ENCODE measurements at regions not wholly inside any gene's neighbourhood (a gene's known extent, or its start where the extent isn't known, plus 50 kb on each side); places are given as distances from the start of the nearest gene placed in this dataset.

GRCh38 chr1:221254813-221255212 is 375.6 kb downstream of the HLX start:
- ChIA-PET POLR2A (no interaction called here), SMC1A (ENCODE audit: uncharacterized antibody, unreplicated experiment) (no interaction called here), CTCF (no interaction called here), RAD21 (ENCODE audit: unreplicated experiment) (no interaction called here)
- Histone ChIP-seq H3K4me2 (ENCODE audit: control insufficient read depth, insufficient read depth) (no peak overlapping the region), H3K79me2 (ENCODE audit: control insufficient read depth, insufficient read depth, low read length) (no peaks in the 10 kb centered on the region), H3K27ac (ENCODE audit: control insufficient read depth, insufficient read depth) (no peak overlapping the region), H3K9ac (ENCODE audit: control insufficient read depth, insufficient read depth, low read length) (no peak overlapping the region), H3K36me3 (ENCODE audit: control insufficient read depth in 2 of 2, insufficient read depth in 2 of 2, low read length in 1 of 2) (no peaks in the 10 kb centered on the region), H3K4me1 (ENCODE audit: control insufficient read depth, insufficient read depth, low read length) (no peaks in the 10 kb centered on the region), H3K4me3 (no peak overlapping the region), H2AFZ (ENCODE audit: control insufficient read depth, low read depth, low read length) (no peak overlapping the region), H4K20me1 (ENCODE audit: control insufficient read depth, insufficient read depth) (no peaks in the 10 kb centered on the region), H3K27me3 (replicated peaks in 1 of 2; ENCODE audit: control insufficient read depth in 2 of 2, insufficient read depth in 2 of 2, low read length in 1 of 2) (no peaks in the 10 kb centered on the region), H3K9me3 (replicated peaks; ENCODE audit: control insufficient read depth, insufficient read depth, low read length) (no peaks in the 10 kb centered on the region)
- TF ChIP-seq RBBP5 (conservative IDR thresholded peaks at IDR 0.05): no peak
- FAIRE-seq: no peak
- no peak for DNase-seq (ENCODE audit: low read depth, low spot score)
- intact Hi-C loops (cut with micrococcal nuclease; ENCODE audit: unreplicated experiment): no loop called here
- no peak for ATAC-seq
- no TSS peak for BruUV-seq (replicated peaks)
- in situ Hi-C loops (cut with MboI): no loop called here

GRCh38 chr1:221256773-221257172 is 377.5 kb downstream of the HLX start:
- Histone ChIP-seq H3K79me2 (ENCODE audit: control insufficient read depth, insufficient read depth, low read length) (no peaks in the 10 kb centered on the region), H3K4me3 (no peak overlapping the region), H4K20me1 (ENCODE audit: control insufficient read depth, insufficient read depth) (no peaks in the 10 kb centered on the region), H3K9ac (ENCODE audit: control insufficient read depth, insufficient read depth, low read length) (no peak overlapping the region), H3K36me3 (ENCODE audit: control insufficient read depth in 2 of 2, insufficient read depth in 2 of 2, low read length in 1 of 2) (no peaks in the 10 kb centered on the region), H2AFZ (ENCODE audit: control insufficient read depth, low read depth, low read length) (no peak overlapping the region), H3K27me3 (replicated peaks in 1 of 2; ENCODE audit: control insufficient read depth in 2 of 2, insufficient read depth in 2 of 2, low read length in 1 of 2) (no peaks in the 10 kb centered on the region), H3K4me2 (ENCODE audit: control insufficient read depth, insufficient read depth) (no peak overlapping the region), H3K9me3 (replicated peaks; ENCODE audit: control insufficient read depth, insufficient read depth, low read length) (no peaks in the 10 kb centered on the region), H3K4me1 (ENCODE audit: control insufficient read depth, insufficient read depth, low read length) (no peaks in the 10 kb centered on the region), H3K27ac (ENCODE audit: control insufficient read depth, insufficient read depth) (no peak overlapping the region)
- intact Hi-C loops (cut with micrococcal nuclease; ENCODE audit: unreplicated experiment) (no loop called here), in situ Hi-C loops (cut with MboI) (no loop called here)
- ChIA-PET SMC1A (ENCODE audit: uncharacterized antibody, unreplicated experiment) (no interaction called here), CTCF (no interaction called here), RAD21 (ENCODE audit: unreplicated experiment) (no interaction called here), POLR2A (no interaction called here)
- WGBS (ENCODE audit: insufficient coverage, insufficient replicate concordance, low lambda C conversion rate, missing lambda C conversion rate): 0% methylated on average over 3 of the region's 3 CpGs
- no TSS peak for BruUV-seq (replicated peaks)
- FAIRE-seq: no peak
- DNase-seq (ENCODE audit: low read depth, low spot score): no peak
- ATAC-seq: no peak
- no peak for TF ChIP-seq NKRF (conservative IDR thresholded peaks at IDR 0.05)
- no peak for TF ChIP-seq ZNF274 (IDR thresholded peaks at IDR 0.05; ENCODE audit: insufficient read depth, insufficient read length)
- TF ChIP-seq ZNF207 (IDR thresholded peaks at IDR 0.05; ENCODE audit: borderline replicate concordance): no peak
- TF ChIP-seq PAX8 (IDR thresholded peaks at IDR 0.05): no peak
- TF ChIP-seq CUX1 (IDR thresholded peaks at IDR 0.05; ENCODE audit: insufficient replicate concordance, low read depth, low read length): no peak
- TF ChIP-seq ZBED1 (IDR thresholded peaks at IDR 0.05; ENCODE audit: borderline replicate concordance): no peak
- no peak for TF ChIP-seq SMAD5 (IDR thresholded peaks at IDR 0.05; ENCODE audit: low read depth)
- no peak for TF ChIP-seq GATAD2B (conservative IDR thresholded peaks at IDR 0.05; ENCODE audit: low read depth)
- TF ChIP-seq NFXL1 (IDR thresholded peaks at IDR 0.05; ENCODE audit: borderline replicate concordance): no peak
- no peak for TF ChIP-seq PKNOX1 (IDR thresholded peaks at IDR 0.05)
- no peak for TF ChIP-seq FOS (IDR thresholded peaks at IDR 0.05; ENCODE audit: borderline replicate concordance, extremely low read depth, insufficient read length)
